Ovary (tissue), 3 donors: ENCODE measurements at regions not wholly inside any gene's neighbourhood (a gene's known extent, or its start where the extent isn't known, plus 50 kb on each side); places are given as distances from the start of the nearest gene placed in this dataset.

Source experiments
- EP300 ChIP-seq: sonication (generic); formaldehyde crosslinking; IDR thresholded peaks from one replicate; pipeline ENCODE4 v1.6.1; 2017; ENCODE audit warnings: antibody characterized with exemption
- POLR2A ChIP-seq: fragments of 450-650 bp; IDR thresholded peaks from one replicate; pipeline ENCODE4 v1.6.1; 2017; ENCODE audit warnings: antibody characterized with exemption, mild to moderate bottlenecking, moderate library complexity
- TF ChIP-seq, protein P1 (sequence below), 3 donors: fragments of 450-650 bp in 2 of 3; fragments of 200-600 bp in 1 of 3; IDR thresholded peaks; one replicate each; pipeline versions ENCODE4 v1.5.1 to v1.8.0; 2016 to 2022; ENCODE audit warnings: antibody characterized with exemption in 3 of 3, mild to moderate bottlenecking in 1 of 3
- donor health status: DM: no; HTN: no; CAD: no.

DNA sequence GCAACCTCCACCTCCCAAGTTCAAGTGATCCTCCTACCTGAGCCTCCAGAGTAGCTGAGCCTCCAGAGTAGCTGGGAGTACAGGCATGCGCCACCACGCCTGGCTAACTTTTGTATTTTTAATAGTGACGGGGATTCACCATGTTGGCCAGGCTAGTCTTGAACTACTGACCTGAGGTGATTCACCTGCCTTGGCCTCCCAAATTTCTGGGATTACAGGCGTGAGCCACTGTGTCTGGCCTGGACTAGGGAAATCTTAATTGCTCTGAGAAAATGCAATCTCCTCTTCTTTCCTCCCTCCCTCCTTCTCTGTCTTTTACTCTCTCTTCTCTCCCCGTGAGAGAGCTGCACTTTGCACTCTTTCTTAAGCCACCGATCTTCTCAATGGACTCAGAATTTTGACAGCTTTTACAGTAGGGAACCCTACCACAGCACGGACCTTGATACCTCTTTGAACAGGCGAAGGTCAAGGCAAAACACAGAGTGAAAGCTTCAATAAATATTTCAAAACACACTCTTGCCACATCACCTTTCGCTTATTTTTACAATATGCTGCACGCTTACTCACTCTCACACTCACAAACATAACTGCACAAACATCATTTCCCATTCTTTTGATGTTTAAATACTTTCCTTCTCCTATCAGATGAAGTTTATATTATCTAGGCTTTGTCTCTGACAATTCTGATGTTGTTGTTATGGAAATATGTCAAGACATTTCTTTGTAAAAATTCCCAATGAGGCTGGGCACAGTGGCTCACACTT, 173.4 kb upstream of the NRP1 start:
- no peak for TF ChIP-seq POLR2A
- TF ChIP-seq, protein P1, sequence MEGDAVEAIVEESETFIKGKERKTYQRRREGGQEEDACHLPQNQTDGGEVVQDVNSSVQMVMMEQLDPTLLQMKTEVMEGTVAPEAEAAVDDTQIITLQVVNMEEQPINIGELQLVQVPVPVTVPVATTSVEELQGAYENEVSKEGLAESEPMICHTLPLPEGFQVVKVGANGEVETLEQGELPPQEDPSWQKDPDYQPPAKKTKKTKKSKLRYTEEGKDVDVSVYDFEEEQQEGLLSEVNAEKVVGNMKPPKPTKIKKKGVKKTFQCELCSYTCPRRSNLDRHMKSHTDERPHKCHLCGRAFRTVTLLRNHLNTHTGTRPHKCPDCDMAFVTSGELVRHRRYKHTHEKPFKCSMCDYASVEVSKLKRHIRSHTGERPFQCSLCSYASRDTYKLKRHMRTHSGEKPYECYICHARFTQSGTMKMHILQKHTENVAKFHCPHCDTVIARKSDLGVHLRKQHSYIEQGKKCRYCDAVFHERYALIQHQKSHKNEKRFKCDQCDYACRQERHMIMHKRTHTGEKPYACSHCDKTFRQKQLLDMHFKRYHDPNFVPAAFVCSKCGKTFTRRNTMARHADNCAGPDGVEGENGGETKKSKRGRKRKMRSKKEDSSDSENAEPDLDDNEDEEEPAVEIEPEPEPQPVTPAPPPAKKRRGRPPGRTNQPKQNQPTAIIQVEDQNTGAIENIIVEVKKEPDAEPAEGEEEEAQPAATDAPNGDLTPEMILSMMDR (IDR thresholded peaks at IDR 0.05), result no peak
- TF ChIP-seq EP300, result no peak
